T-cell (primary cell): ENCODE measurements at regions not wholly inside any gene's neighbourhood (a gene's known extent, or its start where the extent isn't known, plus 50 kb on each side); places are given as distances from the start of the nearest gene placed in this dataset.

Experiments used
- ATAC-seq, 4 experiments: fragments of 200-7000 bp in 3 of 4; fragments of 150-1000 bp in 1 of 4; cut with Tn5 transposase; replicated peaks in 1 of 4; 1 replicate in 3 of 4; 2 replicates in 1 of 4; pipeline ENCODE4 v1.10.0; 2021; ENCODE audit warnings: moderate library complexity in 3 of 4, mild to moderate bottlenecking in 2 of 4, moderate number of reproducible peaks in 1 of 4
- CTCF ChIA-PET, 2 donors: fragments of 300-600 bp; sonication (Branson Sonifier 250); formaldehyde crosslinking; loops; one replicate each; lab custom pipeline; 2022; ENCODE audit warnings: antibody characterized with exemption in 2 of 2; lab: Charles Lee
- POLR2A ChIA-PET, 2 donors: fragments of 300-600 bp; sonication (Branson Sonifier 250); formaldehyde crosslinking; loops; one replicate each; lab custom pipeline; 2022; ENCODE audit warnings: antibody characterized with exemption in 2 of 2; lab: Charles Lee
- DNase-seq, 35 experiments: peaks; one replicate each; pipeline versions ENCODE4 v3.0.0 to v3.0.0-alpha.2; 2013 to 2023
- H3K27ac ChIP-seq: one replicate; pipeline ENCODE4 v1.5.1; 2013; ENCODE audit warnings: low read length
- H3K27me3 ChIP-seq, 2 experiments: replicated peaks in 1 of 2; 1 replicate in 1 of 2; 2 replicates in 1 of 2; pipeline versions ENCODE4 v1.6.1 to v1.7.0; 2013; ENCODE audit warnings: low read length in 1 of 2, mixed read lengths in 1 of 2; ENCODE audit not compliant: control insufficient read depth in 2 of 2, insufficient read depth in 2 of 2; ENCODE audit errors: extremely low read depth in 1 of 2
- H3K36me3 ChIP-seq, 2 donors: 1 replicate in 1 of 2; 2 replicates in 1 of 2; pipeline versions ENCODE4 v1.6.1 to v1.7.0; 2013; ENCODE audit warnings: low read length in 1 of 2; ENCODE audit not compliant: control insufficient read depth in 2 of 2, insufficient read depth in 1 of 2; ENCODE audit errors: extremely low read depth in 1 of 2
- H3K4me1 ChIP-seq, 2 experiments: 1 replicate in 1 of 2; 2 replicates in 1 of 2; pipeline versions ENCODE4 v1.6.1 to v1.7.0; 2013; ENCODE audit warnings: low read length in 2 of 2, mixed read lengths in 1 of 2; ENCODE audit not compliant: insufficient read depth in 2 of 2, control insufficient read depth in 1 of 2; ENCODE audit errors: extremely low read depth in 1 of 2
- H3K4me3 ChIP-seq, 2 donors: 1 replicate in 1 of 2; 2 replicates in 1 of 2; pipeline versions ENCODE4 v1.5.1 to v1.7.0; 2013; ENCODE audit warnings: mild to moderate bottlenecking in 2 of 2, low read length in 1 of 2, moderate library complexity in 1 of 2; ENCODE audit not compliant: control insufficient read depth in 1 of 2; ENCODE audit errors: extremely low read depth in 1 of 2
- H3K9me3 ChIP-seq: 2 replicates; pipeline ENCODE4 v1.7.0; 2013
- H3K27ac Mint-ChIP-seq, 2 donors: one replicate each; pipeline ENCODE4 v1.8.0; 2020 to 2021; ENCODE audit warnings: mild to moderate bottlenecking in 2 of 2, mixed read lengths in 2 of 2
- H3K27me3 Mint-ChIP-seq, 2 donors: one replicate each; pipeline ENCODE4 v1.8.0; 2021 to 2022; ENCODE audit warnings: mixed read lengths in 2 of 2
- H3K36me3 Mint-ChIP-seq: one replicate; pipeline ENCODE4 v1.8.0; 2021; ENCODE audit warnings: mixed read lengths
- H3K4me1 Mint-ChIP-seq, 3 donors: one replicate each; pipeline ENCODE4 v1.8.0; 2020 to 2022; ENCODE audit warnings: mixed read lengths in 3 of 3, mild to moderate bottlenecking in 1 of 3
- H3K4me3 Mint-ChIP-seq, 3 donors: one replicate each; pipeline ENCODE4 v1.8.0; 2020 to 2022; ENCODE audit warnings: mild to moderate bottlenecking in 3 of 3, mixed read lengths in 3 of 3, moderate library complexity in 3 of 3
- H3K9me3 Mint-ChIP-seq, 3 donors: one replicate each; pipeline ENCODE4 v1.8.0; 2020 to 2022; ENCODE audit warnings: mixed read lengths in 3 of 3
- WGBS: methylation state at CpG from one replicate; pipeline ENCODE4 v1.1.5; 2013; ENCODE audit warnings: missing lambda C conversion rate; ENCODE audit not compliant: insufficient coverage; 5-methylcytosine and 5-hydroxymethylcytosine counted together

DNA sequence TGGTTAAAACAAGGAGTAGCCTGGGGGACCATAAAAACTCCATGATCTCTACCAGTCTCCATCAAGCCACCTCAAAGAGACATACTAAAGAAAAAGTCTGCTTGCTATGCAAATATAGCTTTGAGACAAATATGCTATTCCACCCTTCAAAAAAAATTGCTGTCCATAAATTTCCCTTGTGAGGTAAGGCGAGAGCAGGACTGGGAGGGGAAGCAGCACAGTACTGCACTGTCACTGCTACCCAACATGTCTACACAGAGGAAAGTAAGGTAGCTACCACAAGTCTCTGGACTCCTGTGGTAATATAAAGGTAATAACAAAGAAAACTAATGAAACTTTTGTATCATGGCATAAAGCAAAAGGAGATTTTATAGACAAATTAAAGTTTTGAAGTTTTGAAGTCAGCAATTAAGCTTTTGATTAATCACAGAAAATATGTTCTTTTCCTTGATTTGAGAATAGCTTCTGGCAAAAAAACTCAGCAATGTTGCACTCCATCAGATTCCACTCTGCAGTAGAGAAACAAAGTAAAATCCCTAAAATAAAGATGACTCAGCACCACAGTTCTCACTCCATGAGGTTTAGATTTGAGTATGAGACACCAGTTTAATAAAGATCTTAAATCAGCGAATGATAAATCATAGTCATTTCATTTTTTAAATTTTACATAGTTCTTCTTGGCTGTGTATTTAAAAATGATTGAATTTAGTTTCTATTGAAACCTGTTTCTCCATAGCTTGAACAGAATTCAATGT, 602.4 kb downstream of the COL12A1 start:
- Histone ChIP-seq H3K27ac (no peak overlapping the region), H3K36me3 (no peaks in the 10 kb centered on the region), H3K27me3 (no peaks in the 10 kb centered on the region), H3K9me3 (no peaks in the 10 kb centered on the region), H3K4me3 (no peak overlapping the region), H3K4me1 (no peaks in the 10 kb centered on the region)
- ChIA-PET CTCF (interaction anchor here in 1 of 2 donors (0.6 kb wide), 1 partner anchor 1477 kb away, joined by 3 read pairs; no protein-coding TSS in a partner anchor), POLR2A (no interaction called here)
- WGBS: no CpG with 5 or more reads among the region's 2 CpGs
- no peak for DNase-seq
- Mint-ChIP-seq H3K4me3 (no peak overlapping the region), H3K4me1 (no peaks in the 10 kb centered on the region), H3K27me3 (no peaks in the 10 kb centered on the region), H3K27ac (no peak overlapping the region), H3K9me3 (peaks cover 0 to 3% (median 3%) of the 10 kb centered on the region in 3 donors), H3K36me3 (no peaks in the 10 kb centered on the region)
- no peak for ATAC-seq

GRCh38 chr6:74602206-74602605, 603.6 kb downstream of the COL12A1 start:
- ATAC-seq (no peak), DNase-seq (no peak)
- Mint-ChIP-seq H3K4me3 (no peak overlapping the region), H3K36me3 (no peaks in the 10 kb centered on the region), H3K27me3 (no peaks in the 10 kb centered on the region), H3K9me3 (peaks cover 0 to 3% (median 3%) of the 10 kb centered on the region in 3 donors), H3K27ac (no peak overlapping the region), H3K4me1 (no peaks in the 10 kb centered on the region)
- Histone ChIP-seq H3K9me3 (no peaks in the 10 kb centered on the region), H3K4me1 (no peaks in the 10 kb centered on the region), H3K27me3 (no peaks in the 10 kb centered on the region), H3K4me3 (no peak overlapping the region), H3K36me3 (no peaks in the 10 kb centered on the region), H3K27ac (no peak overlapping the region)
- ChIA-PET CTCF (no interaction called here), POLR2A (no interaction called here)
- WGBS: no CpG with 5 or more reads among the region's 3 CpGs

DNA sequence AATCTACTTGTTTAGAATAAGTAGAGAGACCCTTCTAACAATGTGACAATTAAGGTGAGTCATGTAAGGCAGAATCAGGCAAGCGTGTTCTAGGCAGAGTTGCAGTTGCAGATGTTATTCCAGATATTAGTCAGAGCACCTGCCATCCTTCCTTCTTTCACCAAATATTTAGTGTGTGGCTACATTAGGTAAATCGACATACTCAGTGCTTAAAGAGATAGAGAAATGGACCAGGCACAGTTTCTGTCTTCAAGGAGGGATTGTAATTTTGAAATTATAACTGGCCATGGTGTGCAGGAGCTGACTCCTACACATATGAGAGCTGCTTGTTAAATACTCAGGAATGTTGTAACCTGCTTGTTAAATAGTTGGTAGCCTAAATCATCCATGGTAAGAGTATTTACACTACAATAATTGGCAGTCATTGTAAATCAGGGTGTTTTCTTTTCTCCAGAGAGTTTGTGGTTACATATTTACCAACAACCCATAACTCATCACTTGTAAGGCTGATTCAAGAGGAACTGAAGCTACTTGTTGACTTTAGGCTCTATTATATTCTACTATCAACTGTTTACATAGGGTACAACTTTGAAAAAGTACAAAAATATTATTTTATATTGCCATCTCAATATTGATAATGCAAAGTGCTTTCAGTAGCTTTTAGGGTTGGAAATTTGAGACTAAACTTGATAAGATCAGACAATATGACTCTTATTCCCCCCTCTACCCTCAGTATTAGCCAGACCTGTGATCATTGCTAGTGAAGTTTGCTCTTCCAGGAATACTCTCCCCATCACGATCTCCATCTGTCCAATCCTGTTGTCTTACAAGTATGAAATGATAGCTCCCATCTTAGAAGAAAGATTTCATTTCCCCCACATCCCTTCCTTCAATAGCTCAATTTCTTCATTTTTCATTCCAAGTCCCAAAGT, 607.1 kb downstream of the COL12A1 start:
- Mint-ChIP-seq H3K36me3 (no peaks in the 10 kb centered on the region), H3K4me3 (no peak overlapping the region), H3K9me3 (peaks cover 0 to 3% (median under 1%) of the 10 kb centered on the region in 3 donors), H3K27ac (no peak overlapping the region), H3K4me1 (no peaks in the 10 kb centered on the region), H3K27me3 (no peaks in the 10 kb centered on the region)
- H3K36me3 ChIP-seq: no peaks in the 10 kb centered on the region
- H3K4me1 ChIP-seq: no peaks in the 10 kb centered on the region
- DNase-seq (no peak), ATAC-seq (no peak)
- WGBS: 83% methylated on average over 1 of the region's 3 CpGs
- CTCF ChIA-PET: no interaction called here
- no peak overlapping the region for H3K4me3 ChIP-seq
- H3K27ac ChIP-seq: no peak overlapping the region
- POLR2A ChIA-PET: no interaction called here
- H3K9me3 ChIP-seq: no peaks in the 10 kb centered on the region
- H3K27me3 ChIP-seq: no peaks in the 10 kb centered on the region

DNA sequence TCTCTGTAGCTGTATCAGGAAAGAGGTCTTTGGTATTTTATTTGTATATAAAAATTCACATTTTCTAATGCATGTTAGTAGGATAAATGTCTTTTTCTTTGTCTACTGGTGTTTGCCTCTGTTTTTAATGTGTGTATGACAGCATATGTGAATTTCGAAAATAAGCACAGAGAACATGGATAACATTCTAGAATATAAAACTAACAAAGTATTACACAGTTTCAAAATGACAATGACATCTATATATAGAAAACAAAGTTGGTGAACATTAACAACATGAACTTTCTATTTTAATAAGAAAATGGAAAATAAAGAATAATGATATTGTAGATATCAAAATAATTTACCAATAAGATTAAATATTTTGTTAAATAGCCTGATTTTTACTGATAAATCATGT, 608.0 kb downstream of the COL12A1 start:
- Mint-ChIP-seq H3K27me3 (no peaks in the 10 kb centered on the region), H3K9me3 (peaks cover 2 to 7% (median 5%) of the 10 kb centered on the region in 3 donors), H3K4me1 (no peaks in the 10 kb centered on the region), H3K4me3 (no peak overlapping the region), H3K27ac (no peak overlapping the region), H3K36me3 (no peaks in the 10 kb centered on the region)
- no peaks in the 10 kb centered on the region for H3K9me3 ChIP-seq
- H3K27ac ChIP-seq: no peak overlapping the region
- no peaks in the 10 kb centered on the region for H3K27me3 ChIP-seq
- POLR2A ChIA-PET: no interaction called here
- CTCF ChIA-PET: no interaction called here
- no peak for ATAC-seq
- no CpG with 5 or more reads among the region's 1 CpG for WGBS
- H3K4me3 ChIP-seq: no peak overlapping the region
- DNase-seq: no peak
- H3K36me3 ChIP-seq: no peaks in the 10 kb centered on the region
- H3K4me1 ChIP-seq: no peaks in the 10 kb centered on the region

- H3K27me3 Mint-ChIP-seq: no peaks in the 10 kb centered on the region
- Histone ChIP-seq H3K4me1 (no peaks in the 10 kb centered on the region), H3K4me3 (no peak overlapping the region), H3K27ac (no peak overlapping the region), H3K27me3 (no peaks in the 10 kb centered on the region), H3K36me3 (no peaks in the 10 kb centered on the region), H3K9me3 (no peaks in the 10 kb centered on the region)
- DNase-seq (no peak), ATAC-seq (no peak)
- H3K36me3 Mint-ChIP-seq: no peaks in the 10 kb centered on the region
- ChIA-PET CTCF (no interaction called here), POLR2A (no interaction called here)
- H3K27ac Mint-ChIP-seq: no peak overlapping the region
- 29% methylated on average over 1 of the region's 2 CpGs for WGBS
- peaks cover 2 to 7% (median 7%) of the 10 kb centered on the region in 3 donors for H3K9me3 Mint-ChIP-seq
- H3K4me3 Mint-ChIP-seq: no peak overlapping the region
- no peaks in the 10 kb centered on the region for H3K4me1 Mint-ChIP-seq
Observed at GRCh38 chr6:74597266-74597665, 608.6 kb downstream of the COL12A1 start.

DNA sequence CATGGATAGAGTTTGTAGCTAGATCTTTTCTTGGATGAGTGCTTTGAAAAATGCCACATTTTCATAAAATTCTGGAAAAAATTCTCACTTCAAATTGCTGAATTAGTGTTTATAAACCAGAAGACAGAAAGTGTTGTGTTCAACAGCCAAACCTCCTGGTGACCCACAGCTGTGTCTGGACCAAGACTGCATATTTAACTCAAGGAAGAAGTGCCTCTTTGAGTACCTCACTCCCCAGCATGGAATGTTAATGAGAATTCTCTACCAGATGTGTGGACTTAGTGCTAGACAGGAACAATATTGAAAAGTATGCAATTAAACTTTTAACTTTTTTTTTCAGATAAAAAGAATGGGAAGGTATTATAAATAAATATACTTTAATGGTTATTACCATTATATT, 609.3 kb downstream of the COL12A1 start:
- DNase-seq: no peak
- no peaks in the 10 kb centered on the region for H3K36me3 ChIP-seq
- H3K27ac Mint-ChIP-seq: no peak overlapping the region

More for the DNA sequence above, 609.3 kb downstream of the COL12A1 start:
- H3K27me3 Mint-ChIP-seq: no peaks in the 10 kb centered on the region
- Histone ChIP-seq H3K27ac (no peak overlapping the region), H3K4me1 (no peaks in the 10 kb centered on the region), H3K4me3 (no peak overlapping the region), H3K27me3 (no peaks in the 10 kb centered on the region), H3K9me3 (no peaks in the 10 kb centered on the region)
- no peaks in the 10 kb centered on the region for H3K4me1 Mint-ChIP-seq
- H3K4me3 Mint-ChIP-seq: no peak overlapping the region
- peaks cover 2 to 7% (median 7%) of the 10 kb centered on the region in 3 donors for H3K9me3 Mint-ChIP-seq
- ATAC-seq: no peak
- no peaks in the 10 kb centered on the region for H3K36me3 Mint-ChIP-seq
- ChIA-PET CTCF (no interaction called here), POLR2A (no interaction called here)
